DOHH2 (cell line): ENCODE measurements at regions not wholly inside any gene's neighbourhood (a gene's known extent, or its start where the extent isn't known, plus 50 kb on each side); places are given as distances from the start of the nearest gene placed in this dataset.

Experiments
- H3F3A ChIP-seq: fragments of 200-600 bp; sonication (generic), shearing (Covaris generic); 2 replicates; pipeline ENCODE4 v1.6.0; 2016; ENCODE audit warnings: antibody characterized with exemption, mild to moderate bottlenecking; ENCODE audit not compliant: control insufficient read depth, insufficient read depth
- H3K27ac ChIP-seq: fragments of 200-600 bp; sonication (generic); 2 replicates; pipeline ENCODE4 v1.5.1; 2014; ENCODE audit warnings: low read depth, mild to moderate bottlenecking, low read length, moderate library complexity
- H3K27me3 ChIP-seq: fragments of 200-600 bp; sonication (generic); 2 replicates; pipeline ENCODE4 v1.6.1; 2014; ENCODE audit warnings: mild to moderate bottlenecking, low read length, mixed read lengths; ENCODE audit not compliant: control insufficient read depth
- H3K36me3 ChIP-seq: fragments of 200-600 bp; sonication (generic); 2 replicates; pipeline ENCODE4 v1.6.1; 2014; ENCODE audit warnings: mild to moderate bottlenecking, low read length, moderate library complexity, mixed read lengths; ENCODE audit not compliant: control insufficient read depth
- H3K4me1 ChIP-seq: fragments of 200-600 bp; sonication (generic); 2 replicates; pipeline ENCODE4 v1.6.1; 2014; ENCODE audit warnings: mild to moderate bottlenecking, low read length, mixed read lengths; ENCODE audit not compliant: control insufficient read depth
- H3K4me2 ChIP-seq: fragments of 200-600 bp; sonication (generic); 2 replicates; pipeline ENCODE4 v1.6.0; 2014; ENCODE audit warnings: mild to moderate bottlenecking, low read length, moderate library complexity
- H3K4me3 ChIP-seq: fragments of 200-600 bp; sonication (generic); 2 replicates; pipeline ENCODE4 v1.5.1; 2014; ENCODE audit warnings: mild to moderate bottlenecking, low read length, mixed read lengths
- H3K79me2 ChIP-seq: fragments of 200-600 bp; sonication (generic); 2 replicates; pipeline ENCODE4 v1.6.1; 2014; ENCODE audit warnings: mild to moderate bottlenecking, low read length, mixed read lengths; ENCODE audit not compliant: control insufficient read depth
- H3K9me2 ChIP-seq: fragments of 200-600 bp; sonication (generic); replicated peaks from 2 replicates; pipeline ENCODE4 v1.6.1; 2014; ENCODE audit warnings: mild to moderate bottlenecking, low read length, mixed read lengths; ENCODE audit not compliant: control insufficient read depth
- H3K9me3 ChIP-seq: fragments of 200-600 bp; sonication (generic); 2 replicates; pipeline ENCODE4 v1.6.1; 2014; ENCODE audit warnings: antibody characterized with exemption, low read length, mixed read lengths; ENCODE audit not compliant: control insufficient read depth, insufficient read depth
- H4K20me1 ChIP-seq: fragments of 200-600 bp; sonication (generic); 2 replicates; pipeline ENCODE4 v1.6.0; 2014; ENCODE audit warnings: low read depth, mild to moderate bottlenecking, antibody characterized with exemption, low read length, moderate library complexity; ENCODE audit not compliant: control insufficient read depth, insufficient read depth
- CTCF ChIP-seq: fragments of 200-600 bp; sonication (generic); IDR thresholded peaks from one replicate; pipeline ENCODE4 v1.5.1; 2014; ENCODE audit warnings: antibody characterized with exemption, mild to moderate bottlenecking, low read depth, low read length; ENCODE audit not compliant: poor library complexity, severe bottlenecking
- EZH2phosphoT487 ChIP-seq: fragments of 200-600 bp; sonication (generic); IDR thresholded peaks from 2 replicates; pipeline ENCODE4 v1.6.1; 2017; ENCODE audit warnings: borderline replicate concordance, mild to moderate bottlenecking, antibody characterized with exemption, low read length, moderate library complexity, mixed read lengths

GRCh38 chr3:64890466-64890865 is 202.7 kb upstream of the ADAMTS9 start:
- TF ChIP-seq CTCF, result no peak
- TF ChIP-seq EZH2phosphoT487, result no peak
- H3K27ac ChIP-seq, result no peak overlapping the region

GRCh38 chr3:64890006-64890405 is 202.2 kb upstream of the ADAMTS9 start:
- Histone ChIP-seq H3K79me2 (no peaks in the 10 kb centered on the region), H3K4me1 (no peaks in the 10 kb centered on the region), H3K4me3 (no peak overlapping the region), H3K4me2 (no peak overlapping the region), H3F3A (no peaks in the 10 kb centered on the region), H4K20me1 (no peaks in the 10 kb centered on the region), H3K9me2 (no peaks in the 10 kb centered on the region), H3K36me3 (no peaks in the 10 kb centered on the region), H3K9me3 (no peaks in the 10 kb centered on the region), H3K27ac (no peak overlapping the region), H3K27me3 (no peaks in the 10 kb centered on the region)
- TF ChIP-seq CTCF (no peak), EZH2phosphoT487 (no peak)

More at GRCh38 chr3:64890466-64890865, 202.7 kb upstream of the ADAMTS9 start:
- Histone ChIP-seq H3K4me3 (no peak overlapping the region), H3K36me3 (no peaks in the 10 kb centered on the region), H3K9me2 (no peaks in the 10 kb centered on the region), H3K27me3 (no peaks in the 10 kb centered on the region), H3K4me2 (no peak overlapping the region), H3K4me1 (no peaks in the 10 kb centered on the region), H4K20me1 (no peaks in the 10 kb centered on the region), H3K79me2 (no peaks in the 10 kb centered on the region), H3K9me3 (no peaks in the 10 kb centered on the region), H3F3A (no peaks in the 10 kb centered on the region)

- no peak overlapping the region for H3K27ac ChIP-seq
- TF ChIP-seq CTCF (no peak), EZH2phosphoT487 (no peak)
- H3K4me2 ChIP-seq, result no peak overlapping the region
- no peaks in the 10 kb centered on the region for H3K27me3 ChIP-seq
- no peak overlapping the region for H3K4me3 ChIP-seq
- H3K79me2 ChIP-seq, result no peaks in the 10 kb centered on the region
- H4K20me1 ChIP-seq, result no peaks in the 10 kb centered on the region
- H3K9me2 ChIP-seq, result no peaks in the 10 kb centered on the region
- H3F3A ChIP-seq, result no peaks in the 10 kb centered on the region
- no peaks in the 10 kb centered on the region for H3K36me3 ChIP-seq
- no peaks in the 10 kb centered on the region for H3K4me1 ChIP-seq
- no peaks in the 10 kb centered on the region for H3K9me3 ChIP-seq
These were observed 201.1 kb upstream of the ADAMTS9 start for GRCh38 chr3:64888840-64889392.
